HG03558 (cell line): ENCODE measurements at regions not wholly inside any gene's neighbourhood (a gene's known extent, or its start where the extent isn't known, plus 50 kb on each side); places are given as distances from the start of the nearest gene placed in this dataset.
"Not testable (repeated sequence)": the region's sequence is repeated elsewhere in the genome, so short reads cannot be mapped to it uniquely, and the experiment has no call there.

Experiments
- ATAC-seq: cut with Tn5 transposase; IDR thresholded peaks from one replicate; pipeline ENCODE4 v1.9.1; 2021; ENCODE audit warnings: moderate number of reproducible peaks; ENCODE audit not compliant: unreplicated experiment; ENCODE audit errors: extremely low read depth

GRCh38 chr5:161047024-161047423 lies 195.0 kb upstream of the ATP10B start:
- no peak for ATAC-seq

GRCh38 chr5:161042862-161043261 lies 190.9 kb upstream of the ATP10B start:
- ATAC-seq, result no peak

- ATAC-seq, result no peak
Measured at GRCh38 chr5:161042443-161042842, 190.4 kb upstream of the ATP10B start.

- ATAC-seq, result no peak
Measured at GRCh38 chr5:161040818-161041217, 188.8 kb upstream of the ATP10B start.

- ATAC-seq, result no peak
Measured at GRCh38 chr5:161036296-161036695, 184.3 kb upstream of the ATP10B start.

- no peak for ATAC-seq
Measured at GRCh38 chr5:161034451-161034850, 182.4 kb upstream of the ATP10B start.

- no peak for ATAC-seq
Measured at GRCh38 chr5:161030229-161030628, 178.2 kb upstream of the ATP10B start.

- ATAC-seq, result no peak
Measured at GRCh38 chr5:161027763-161028162, 175.8 kb upstream of the ATP10B start.

GRCh38 chr5:161023551-161023950 lies 171.5 kb upstream of the ATP10B start:
- ATAC-seq, result no peak

- ATAC-seq, result no peak
Measured at GRCh38 chr5:161022151-161022550, 170.1 kb upstream of the ATP10B start.

- ATAC-seq, result no peak
Measured at GRCh38 chr5:161009817-161010216, 157.8 kb upstream of the ATP10B start.

- ATAC-seq, result no peak
Measured at GRCh38 chr5:161009194-161009593, 157.2 kb upstream of the ATP10B start.

GRCh38 chr5:161007879-161008278 lies 155.9 kb upstream of the ATP10B start:
- ATAC-seq, result no peak

- no peak for ATAC-seq
Measured at GRCh38 chr5:161002571-161003074, 150.6 kb upstream of the ATP10B start.

GRCh38 chr5:161001604-161002003 lies 149.6 kb upstream of the ATP10B start:
- peak; percentile 80 for ATAC-seq

GRCh38 chr5:161001142-161001541 lies 149.1 kb upstream of the ATP10B start:
- not testable (repeated sequence) for ATAC-seq

- ATAC-seq, result no peak
Measured at GRCh38 chr5:160991205-160991604, 139.2 kb upstream of the ATP10B start.

GRCh38 chr5:160979385-160979784 lies 127.4 kb upstream of the ATP10B start:
- ATAC-seq, result no peak

- no peak for ATAC-seq
Measured at GRCh38 chr5:160978944-160979343, 126.9 kb upstream of the ATP10B start.

- no peak for ATAC-seq
Measured at GRCh38 chr5:160976181-160976580, 124.2 kb upstream of the ATP10B start.

GRCh38 chr5:160970605-160971191 lies 118.7 kb upstream of the ATP10B start:
- no peak for ATAC-seq

- no peak for ATAC-seq
Measured at GRCh38 chr5:160969645-160970044, 117.6 kb upstream of the ATP10B start.
